NCI-H128 (cell line): ENCODE measurements at regions not wholly inside any gene's neighbourhood (a gene's known extent, or its start where the extent isn't known, plus 50 kb on each side); places are given as distances from the start of the nearest gene placed in this dataset.
"Not testable (repeated sequence)": the region's sequence is repeated elsewhere in the genome, so short reads cannot be mapped to it uniquely, and the experiment has no call there.

ENCODE experiments used
- DNase-seq: peaks from one replicate; lab custom pipeline; 2025; ENCODE audit not compliant: unreplicated experiment; lab: John Stamatoyannopoulos, UW

DNA sequence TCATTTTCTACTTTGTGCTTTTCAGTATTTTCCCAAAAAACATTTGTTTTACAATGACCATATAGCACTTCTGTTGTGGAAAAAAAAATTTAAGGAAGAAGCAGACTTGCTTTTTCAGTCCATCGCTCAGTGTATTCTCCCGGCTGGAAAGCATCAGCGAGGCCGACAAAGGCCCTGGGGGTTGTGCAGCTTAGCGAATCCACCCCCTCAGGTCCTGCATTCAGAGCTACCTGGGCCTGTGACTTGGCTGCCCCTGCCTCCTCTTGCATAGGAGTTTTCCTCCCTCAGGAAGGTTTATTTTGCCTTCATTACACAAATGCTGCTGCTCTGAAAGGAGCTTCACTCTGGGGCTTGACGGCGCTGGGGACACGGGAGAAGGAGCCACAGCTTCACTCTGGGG lies 244.4 kb upstream of the MGAT5 start:
- DNase-seq, result no peak

- not testable (repeated sequence) for DNase-seq
These were observed 244.0 kb upstream of the MGAT5 start for GRCh38 chr2:134009906-134010305.

- no peak for DNase-seq
These were observed 241.8 kb upstream of the MGAT5 start for GRCh38 chr2:134011936-134012586.

DNA sequence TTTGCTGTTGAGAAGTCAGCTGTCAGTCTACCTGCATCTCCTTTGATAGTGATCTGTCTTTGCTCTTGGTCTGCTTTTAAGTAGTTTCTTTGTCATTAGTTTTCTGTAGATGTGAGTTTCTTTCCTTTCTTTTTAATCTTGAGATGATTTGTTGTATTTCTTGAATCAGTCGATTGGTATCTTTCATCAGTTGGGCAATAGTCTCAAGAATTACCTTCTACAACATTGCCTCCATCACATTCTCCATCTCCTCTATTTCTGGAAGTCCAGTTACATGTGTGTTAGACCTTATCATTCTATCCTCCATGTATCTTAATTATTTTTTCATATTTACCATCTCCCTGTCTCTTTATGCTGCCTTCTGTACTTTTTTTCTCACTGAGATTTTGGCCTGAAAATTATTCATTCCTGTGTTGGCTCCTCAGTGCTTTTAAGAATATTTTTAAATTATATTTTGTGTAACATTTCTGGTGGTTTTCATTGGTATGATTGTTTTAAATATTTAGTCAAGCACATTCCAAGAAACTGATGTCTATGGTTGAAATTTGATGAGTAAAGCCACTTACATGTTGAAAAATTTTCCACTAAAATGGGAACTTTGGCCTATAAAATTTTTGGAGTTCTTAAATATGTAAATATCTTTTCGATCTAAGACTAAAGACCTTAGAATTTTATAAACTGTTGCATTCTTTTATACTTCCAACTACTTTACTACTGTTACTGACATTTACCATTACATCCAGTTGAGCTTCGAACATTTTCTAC lies 239.5 kb upstream of the MGAT5 start:
- no peak for DNase-seq

DNA sequence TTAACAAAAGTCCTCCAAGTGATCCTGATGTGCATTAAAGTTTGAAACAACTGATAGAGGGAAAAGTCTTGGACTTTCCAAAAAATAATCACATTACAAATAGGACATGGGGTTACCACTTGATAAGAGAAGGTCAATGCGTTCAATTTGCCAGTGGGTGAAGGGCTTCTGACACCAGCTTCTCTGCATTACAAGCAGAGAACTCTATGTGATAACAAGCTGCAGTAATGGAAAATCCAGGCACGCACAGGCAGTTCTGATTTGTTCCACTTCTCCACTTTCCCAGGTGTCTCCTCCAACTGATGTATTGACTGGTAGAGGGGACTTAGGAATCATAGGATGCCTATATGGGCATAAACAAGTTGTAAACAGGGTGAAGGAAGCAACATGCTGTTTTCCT lies 234.0 kb upstream of the MGAT5 start:
- DNase-seq, result no peak

GRCh38 chr2:134020608-134021007 lies 233.3 kb upstream of the MGAT5 start:
- no peak for DNase-seq

DNA sequence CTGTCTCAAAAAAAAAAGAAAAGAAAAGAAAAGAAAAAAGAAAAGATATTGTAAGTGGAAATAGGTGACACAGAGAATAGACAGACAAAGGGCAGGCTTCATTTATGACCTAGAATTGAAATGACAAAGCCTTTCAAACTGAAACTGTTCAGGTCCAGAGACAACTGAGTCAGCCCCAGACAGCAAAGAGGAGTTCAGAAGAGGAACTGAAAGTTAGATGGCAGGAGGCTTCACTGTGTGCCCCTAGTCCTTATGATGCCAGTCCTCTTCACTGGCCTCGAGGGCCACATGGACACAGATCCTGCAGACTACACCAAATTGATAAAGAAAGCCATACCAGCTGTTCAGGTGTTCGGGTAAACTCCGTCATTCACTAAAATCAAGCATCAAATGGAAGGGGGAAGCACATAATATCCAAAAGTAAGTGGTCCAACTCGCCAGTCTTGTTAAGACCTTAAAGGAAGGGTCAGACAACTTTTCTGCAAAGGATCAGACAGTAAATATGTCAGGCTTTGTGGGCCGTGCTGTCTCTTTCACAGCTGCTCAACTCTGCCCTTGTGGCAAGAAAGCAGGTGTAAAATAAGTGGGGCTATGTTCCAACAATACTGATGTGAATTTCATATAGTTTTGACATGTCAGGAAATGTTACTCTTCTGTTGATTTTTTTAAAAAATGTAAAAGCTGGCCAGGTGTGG lies 231.9 kb upstream of the MGAT5 start:
- no peak for DNase-seq

- DNase-seq, result no peak
These were observed 230.0 kb upstream of the MGAT5 start for GRCh38 chr2:134023854-134024253.

- no peak for DNase-seq
These were observed 225.9 kb upstream of the MGAT5 start for GRCh38 chr2:134027980-134028379.

- DNase-seq, result no peak
These were observed 224.5 kb upstream of the MGAT5 start for GRCh38 chr2:134029418-134029817.

DNA sequence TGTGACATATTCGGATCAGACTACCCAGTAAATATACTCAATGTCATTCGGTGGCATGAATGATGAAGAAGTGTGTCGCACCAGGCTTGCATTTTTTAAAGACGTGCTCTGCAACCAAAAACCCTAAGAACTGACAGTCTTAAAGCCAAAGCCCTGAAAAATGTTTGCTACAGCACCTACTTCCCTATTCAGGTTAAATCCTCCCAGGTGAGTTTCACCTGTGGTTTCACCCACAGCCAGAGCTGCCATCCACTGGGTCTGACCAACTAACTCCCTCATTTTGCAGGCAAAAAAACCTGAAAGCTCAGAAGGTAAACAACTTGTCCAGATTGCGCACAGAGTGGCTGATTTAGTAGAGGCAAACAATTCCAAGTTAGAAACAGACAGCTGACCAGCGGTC lies 222.3 kb upstream of the MGAT5 start:
- DNase-seq, result no peak

GRCh38 chr2:134035605-134036370 lies 218.1 kb upstream of the MGAT5 start:
- DNase-seq, result no peak

DNA sequence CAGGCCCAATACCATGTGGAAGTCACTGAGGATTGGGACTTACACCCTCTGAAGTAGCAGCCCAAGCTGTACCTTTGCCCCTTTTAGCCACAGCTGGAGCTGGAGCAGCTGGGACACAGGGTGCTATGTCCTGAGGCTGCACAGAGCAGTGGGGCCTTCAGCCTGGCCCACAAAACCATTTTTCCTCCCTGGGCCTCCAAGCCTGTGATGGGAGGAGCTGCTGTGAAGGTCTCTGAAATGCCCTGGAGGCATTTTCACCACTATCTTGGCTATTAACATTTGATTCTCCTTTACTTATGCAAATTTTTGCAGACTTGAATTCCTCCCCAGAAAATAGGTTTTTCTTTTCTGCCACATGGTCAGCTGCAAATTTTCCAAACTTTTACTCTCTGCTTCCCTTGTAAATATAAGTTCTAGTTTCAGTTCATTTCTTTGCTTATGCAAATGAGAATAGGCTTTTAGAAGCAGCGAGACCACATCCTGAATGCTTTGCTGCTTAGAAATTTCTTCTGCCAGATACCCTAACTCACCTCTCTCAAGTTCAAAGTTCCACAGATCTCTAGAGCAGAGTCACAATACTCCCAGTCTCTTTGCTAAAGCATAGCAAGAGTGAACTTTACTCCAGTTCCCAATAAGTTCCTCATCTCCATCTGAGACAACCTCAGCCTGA lies 213.8 kb upstream of the MGAT5 start:
- no peak for DNase-seq

DNA sequence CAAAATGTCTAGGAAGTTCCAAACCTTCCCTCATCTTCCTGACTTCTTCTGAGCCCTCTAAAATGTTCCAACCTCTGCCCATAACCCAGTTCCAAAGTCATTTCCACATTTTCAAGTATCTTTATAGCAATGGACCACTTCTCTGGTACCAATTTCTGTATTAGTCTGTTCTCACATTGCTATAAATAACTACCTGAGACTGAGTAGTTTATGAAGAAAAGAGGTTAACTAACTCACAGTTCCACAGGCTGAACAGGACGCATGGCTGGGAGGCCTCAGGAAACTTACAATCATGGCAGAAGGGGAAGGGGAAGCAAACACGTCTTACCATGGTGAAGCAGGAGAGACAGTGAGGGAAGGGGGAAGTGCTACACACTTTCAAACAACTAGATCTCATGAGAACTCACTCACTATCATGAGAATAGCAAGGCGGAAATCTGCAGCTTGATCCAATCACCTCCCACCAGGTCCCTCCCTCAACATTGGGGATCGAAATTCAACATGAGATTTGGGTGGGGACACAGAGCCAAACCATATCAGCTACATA lies 213.2 kb upstream of the MGAT5 start:
- DNase-seq, result not testable (repeated sequence)

DNA sequence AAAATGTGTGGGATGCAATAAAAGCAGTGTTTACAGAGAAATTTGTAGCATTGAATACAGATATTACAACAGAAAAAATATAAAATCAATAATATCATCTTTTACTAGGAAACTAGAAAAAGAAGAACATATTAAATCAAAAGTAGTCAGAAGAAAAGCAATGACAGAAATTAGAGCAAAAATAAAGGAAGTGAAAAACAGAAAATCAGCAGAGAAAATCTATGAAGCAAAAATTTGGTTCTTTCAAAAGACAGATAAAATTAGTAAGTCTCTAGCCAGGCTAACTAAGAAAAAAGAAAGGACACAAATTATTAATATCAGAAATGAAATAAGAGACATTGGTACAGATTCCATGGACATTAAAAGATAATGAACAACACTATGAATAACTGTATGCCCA lies 212.0 kb upstream of the MGAT5 start:
- DNase-seq, result no peak

DNA sequence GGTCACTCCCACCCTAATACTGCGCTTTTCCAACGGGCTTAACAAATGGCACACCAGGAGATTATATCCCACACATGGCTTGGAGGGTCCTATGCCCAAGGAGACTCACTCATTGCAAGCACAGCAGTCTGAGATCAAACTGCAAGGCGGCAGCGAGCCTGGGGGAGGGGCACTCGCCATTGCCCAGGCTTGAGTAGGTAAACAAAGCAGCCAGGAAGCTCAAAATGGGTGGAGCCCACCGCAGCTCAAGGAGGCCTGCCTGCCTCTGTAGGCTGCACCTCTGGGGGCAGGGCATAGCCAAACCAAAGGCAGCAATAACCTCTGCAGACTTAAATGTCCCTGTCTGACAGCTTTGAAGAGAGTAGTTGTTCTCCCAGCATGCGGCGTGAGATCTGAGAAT lies 210.8 kb upstream of the MGAT5 start:
- DNase-seq, result not testable (repeated sequence)

DNA sequence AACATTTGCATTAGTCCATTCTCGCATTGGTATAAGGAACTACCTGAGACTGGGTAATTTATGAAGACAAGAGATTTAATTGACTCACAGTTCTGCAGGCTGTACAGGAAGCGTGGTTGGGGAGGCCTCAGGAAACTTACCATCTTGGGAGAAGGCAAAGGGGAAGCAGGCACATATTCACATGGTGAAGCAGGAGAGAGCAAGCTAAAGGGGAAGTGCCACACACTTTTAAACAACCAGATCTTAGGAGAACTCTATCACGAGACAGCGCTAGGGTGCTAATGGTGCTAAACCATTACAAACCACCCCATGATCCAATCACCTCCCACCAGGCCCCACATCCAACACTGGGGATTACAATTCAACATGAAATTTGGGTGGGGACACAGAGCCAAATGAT lies 201.7 kb upstream of the MGAT5 start:
- no peak for DNase-seq

DNA sequence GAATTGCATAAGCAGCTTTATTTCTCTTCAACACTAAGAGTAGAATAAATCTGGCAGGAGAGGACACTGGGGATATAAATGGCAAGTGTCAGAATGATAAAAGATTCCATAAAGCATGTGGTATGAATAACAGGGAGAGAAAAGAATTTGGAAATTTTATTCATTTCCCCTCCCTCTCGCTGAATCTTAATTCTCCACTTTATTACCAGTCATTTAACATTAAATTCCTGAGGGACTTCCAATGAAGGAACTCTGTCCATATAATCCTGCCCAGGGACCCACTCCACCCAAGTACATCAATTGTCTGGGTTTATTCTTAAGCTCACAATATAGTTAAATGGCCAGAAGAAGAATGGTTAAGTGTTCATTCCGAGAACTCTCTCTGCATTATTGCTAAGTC lies 197.7 kb upstream of the MGAT5 start:
- no peak for DNase-seq

DNA sequence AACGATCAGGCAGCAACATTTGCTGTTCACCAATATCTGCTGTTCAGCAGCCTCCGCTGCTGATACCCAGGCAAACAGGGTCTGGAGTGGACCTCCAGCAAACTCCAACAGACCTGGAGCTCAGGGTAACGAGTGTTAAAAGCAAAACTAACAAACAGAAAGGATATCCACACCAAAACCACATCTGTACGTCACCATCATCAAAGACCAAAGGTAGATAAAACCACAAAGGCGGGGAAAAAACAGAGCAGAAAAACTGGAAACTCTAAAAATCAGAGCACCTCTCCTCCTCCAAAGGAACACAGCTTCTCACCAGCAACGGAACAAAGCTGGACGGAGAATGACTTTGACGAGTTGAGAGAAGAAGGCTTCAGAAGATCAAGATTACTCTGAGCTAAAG lies 192.8 kb upstream of the MGAT5 start:
- not testable (repeated sequence) for DNase-seq

GRCh38 chr2:134062235-134062634 lies 191.6 kb upstream of the MGAT5 start:
- DNase-seq, result not testable (repeated sequence)

DNA sequence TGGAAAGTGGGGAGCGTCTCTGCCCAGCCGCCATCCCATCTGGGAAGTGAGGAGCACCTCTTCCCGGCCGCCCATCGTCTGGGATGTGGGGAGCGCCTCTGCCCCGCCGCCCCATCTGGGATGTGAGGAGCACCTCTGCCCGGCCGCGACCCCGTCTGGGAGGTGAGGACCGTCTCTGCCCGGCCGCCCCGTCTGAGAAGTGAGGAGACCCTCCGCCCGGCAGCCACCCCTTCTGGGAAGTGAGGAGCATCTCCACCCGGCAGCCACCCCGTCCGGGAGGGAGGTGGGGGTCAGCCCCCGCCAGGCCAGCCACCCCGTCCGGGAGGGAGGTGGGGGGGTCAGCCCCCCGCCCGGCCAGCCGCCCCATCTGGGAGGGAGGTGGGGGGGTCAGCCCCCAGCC lies 190.0 kb upstream of the MGAT5 start:
- DNase-seq, result not testable (repeated sequence)
